Inferior parietal cortex (tissue), 1 donor: ENCODE measurements at regions not wholly inside any gene's neighbourhood (a gene's known extent, or its start where the extent isn't known, plus 50 kb on each side); places are given as distances from the start of the nearest gene placed in this dataset.
"Not testable (repeated sequence)": the region's sequence is repeated elsewhere in the genome, so short reads cannot be mapped to it uniquely, and the experiment has no call there.

Experiments
- DNase-seq: peaks from one replicate; pipeline ENCODE4 v3.0.0-alpha.2; 2016; ENCODE audit errors: extremely low spot score

DNA sequence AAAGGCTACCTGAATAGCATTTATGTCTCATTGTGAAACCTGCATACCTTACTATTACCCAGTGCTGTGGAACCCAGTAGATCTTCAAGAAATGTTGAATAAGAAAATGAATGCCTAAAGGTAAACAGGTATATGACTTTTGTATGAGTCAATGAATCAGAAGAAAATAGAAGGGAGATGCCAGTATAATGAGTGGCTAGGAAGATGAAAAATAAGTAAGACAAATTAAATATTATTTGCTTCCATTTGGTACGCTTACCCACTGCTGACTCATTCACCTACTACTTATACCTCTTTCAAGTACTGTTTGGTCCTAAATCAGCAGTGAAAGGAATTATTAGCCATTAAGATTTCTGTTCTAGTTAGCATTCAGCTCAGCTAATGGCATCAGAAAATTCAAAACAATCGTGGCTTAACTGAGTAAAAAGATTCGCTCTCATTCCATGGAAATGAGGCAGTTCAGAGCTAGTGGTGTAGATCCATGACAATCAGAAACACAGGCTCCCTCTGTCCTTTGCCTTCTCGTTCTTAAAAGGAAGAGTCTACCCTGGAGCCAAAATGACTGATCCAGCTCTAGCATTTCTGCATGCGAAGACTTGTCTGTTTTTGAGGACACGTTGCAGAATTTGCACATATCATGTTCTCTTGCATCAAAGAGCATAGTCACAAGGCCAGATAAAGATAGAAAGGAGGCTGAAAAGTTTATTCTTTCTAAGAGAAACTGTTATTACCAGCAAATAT is 705.8 kb upstream of the USP15 start:
- no peak for DNase-seq

DNA sequence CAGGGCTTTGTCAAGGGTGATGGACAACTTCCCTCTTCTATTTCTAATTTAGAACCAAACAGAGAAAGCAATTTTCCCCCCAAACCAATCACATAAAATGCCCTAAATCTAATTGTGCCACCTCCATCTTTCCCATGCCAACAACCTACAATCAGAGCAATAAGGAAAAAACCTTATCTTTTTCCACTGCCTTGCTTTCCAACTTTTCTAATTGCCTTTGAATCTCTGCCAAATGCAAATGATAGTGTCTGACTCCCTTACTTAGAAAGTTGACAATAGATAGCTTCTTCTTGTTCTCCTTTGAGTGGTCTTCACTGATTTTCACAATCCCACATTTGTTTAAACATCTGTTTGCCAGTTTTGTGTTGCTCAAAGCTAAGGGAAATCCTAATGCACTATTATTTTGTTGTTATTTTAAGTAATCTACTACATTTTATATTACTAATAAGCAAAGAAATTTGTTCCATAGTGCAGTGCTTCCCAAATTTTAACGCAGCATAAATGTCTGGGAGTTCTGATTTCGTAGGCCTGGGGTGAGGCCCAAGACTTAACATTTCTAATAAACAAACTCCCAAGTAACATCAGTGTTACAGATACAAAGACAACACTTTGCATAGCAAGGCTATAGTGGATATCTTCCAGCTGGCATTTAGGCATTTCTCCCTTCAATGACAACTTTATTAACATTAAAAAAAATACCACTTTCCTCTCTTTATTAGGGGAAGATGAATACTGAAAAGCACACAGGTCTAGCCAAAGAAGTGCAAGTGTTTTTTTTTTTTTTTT is 696.3 kb upstream of the USP15 start:
- no peak for DNase-seq

DNA sequence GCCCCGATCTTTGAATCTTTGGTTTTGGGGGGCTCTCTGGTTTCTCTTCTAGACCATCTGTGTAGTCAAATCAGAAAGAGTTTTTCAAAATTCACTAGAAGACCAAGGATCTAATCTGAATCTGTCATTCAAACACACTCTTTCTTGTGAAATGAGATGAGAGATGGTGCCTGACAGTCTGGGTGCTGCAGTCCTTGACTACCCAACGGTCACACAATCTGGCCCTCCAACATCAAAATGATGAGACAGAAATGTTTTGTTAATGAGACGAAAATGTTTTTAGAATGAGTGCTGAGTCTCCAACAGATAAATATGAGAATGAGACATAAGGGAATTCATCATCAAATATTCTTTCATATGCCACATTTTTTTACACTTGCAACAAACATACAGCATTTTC is 695.7 kb upstream of the USP15 start:
- no peak for DNase-seq

DNA sequence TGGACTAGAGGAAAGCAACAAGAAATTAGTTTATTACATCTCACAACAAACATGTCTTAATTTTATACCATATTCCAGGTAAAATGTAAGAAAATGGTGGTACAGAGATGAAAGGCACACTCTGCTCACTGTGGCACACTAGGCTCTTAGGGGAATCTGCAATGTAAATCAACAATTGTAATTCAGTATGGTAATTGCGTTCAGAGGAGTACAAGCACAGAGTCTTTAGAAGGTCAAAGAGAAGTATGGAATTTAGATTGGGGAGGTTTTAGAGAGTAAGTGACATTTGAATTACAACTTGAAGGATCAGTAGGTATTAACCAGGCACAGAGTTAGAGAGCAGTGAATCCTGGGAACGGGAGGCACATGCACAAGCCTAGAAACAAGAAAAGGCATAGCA is 694.0 kb upstream of the USP15 start:
- no peak for DNase-seq

GRCh38 chr12:61574339-61574738 is 685.9 kb upstream of the USP15 start:
- DNase-seq: no peak

DNA sequence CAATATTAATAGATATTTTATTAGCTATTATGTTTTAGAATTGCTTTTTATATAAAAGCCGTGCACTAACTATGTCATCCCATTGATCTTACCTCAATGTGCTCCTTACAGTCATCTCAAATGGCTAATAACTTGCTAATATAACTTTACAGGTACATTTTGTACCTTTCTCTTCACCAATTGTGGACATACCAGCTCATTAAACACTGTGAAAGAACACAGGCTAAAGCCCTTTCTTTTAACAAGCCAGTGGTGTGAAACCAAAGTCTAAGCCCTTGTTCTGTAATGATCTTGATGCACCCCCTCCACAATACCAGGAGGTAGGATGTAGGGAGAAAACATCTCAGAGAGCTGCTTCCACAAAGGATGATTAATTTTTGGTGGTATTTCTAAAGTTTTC is 675.3 kb upstream of the USP15 start:
- no peak for DNase-seq

DNA sequence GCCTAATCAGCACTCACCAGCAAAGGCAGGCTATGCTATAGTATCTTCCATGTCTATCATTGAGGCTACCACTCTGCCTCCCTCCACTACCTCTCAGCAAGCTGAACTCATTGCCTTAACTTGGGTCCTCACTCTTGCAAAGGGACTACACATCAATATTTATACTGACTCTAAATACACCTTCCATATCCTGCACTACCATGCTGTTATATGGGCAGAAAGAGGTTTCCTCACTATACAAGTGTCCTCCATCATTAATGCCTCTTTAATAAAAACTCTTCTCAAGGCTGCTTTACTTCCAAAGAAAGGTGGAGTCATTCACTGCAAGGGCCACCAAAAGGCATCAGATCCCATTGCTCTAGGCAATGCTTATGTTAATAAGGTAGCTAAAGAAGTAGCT is 669.3 kb upstream of the USP15 start:
- not testable (repeated sequence) for DNase-seq

GRCh38 chr12:61610143-61610542 is 650.1 kb upstream of the USP15 start:
- peak; percentile 24 for DNase-seq

DNA sequence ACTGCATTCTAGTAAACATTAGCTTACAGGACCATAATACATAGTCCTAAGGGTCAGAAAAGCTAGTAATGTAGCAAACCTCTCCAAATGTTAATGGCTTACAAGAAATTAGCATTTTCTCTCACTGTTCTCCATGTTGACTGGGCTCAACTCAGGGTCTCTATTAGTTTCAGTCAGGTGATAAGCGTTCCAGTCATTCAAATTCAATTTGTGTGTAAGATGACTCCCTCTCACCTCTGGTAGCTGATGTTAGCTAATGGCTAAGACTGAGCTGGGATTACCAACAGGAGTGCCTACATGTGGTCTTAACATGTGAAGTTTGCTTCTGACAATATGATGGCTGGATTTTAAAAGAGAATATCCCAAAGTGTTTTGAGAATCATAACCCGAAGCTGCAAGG is 630.5 kb upstream of the USP15 start:
- DNase-seq: no peak

DNA sequence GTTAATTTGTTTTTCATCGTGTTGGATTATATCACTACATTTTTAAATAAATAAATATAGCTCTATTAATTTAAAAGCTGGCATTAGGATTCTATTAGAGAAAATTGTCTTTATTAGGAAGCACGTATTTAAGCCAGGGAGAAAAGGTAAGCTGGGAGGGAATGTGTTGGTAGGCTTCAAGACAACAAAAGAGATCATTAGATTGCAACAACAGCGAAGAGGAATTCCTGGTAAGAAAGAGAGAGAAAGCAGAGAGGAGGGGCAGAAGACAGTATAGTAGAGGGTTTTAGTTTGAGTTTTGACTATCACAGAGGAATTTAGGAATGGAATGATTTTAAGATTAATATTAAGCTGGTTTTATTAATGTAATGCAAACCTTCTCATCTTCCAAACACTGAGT is 613.6 kb upstream of the USP15 start:
- no peak for DNase-seq

DNA sequence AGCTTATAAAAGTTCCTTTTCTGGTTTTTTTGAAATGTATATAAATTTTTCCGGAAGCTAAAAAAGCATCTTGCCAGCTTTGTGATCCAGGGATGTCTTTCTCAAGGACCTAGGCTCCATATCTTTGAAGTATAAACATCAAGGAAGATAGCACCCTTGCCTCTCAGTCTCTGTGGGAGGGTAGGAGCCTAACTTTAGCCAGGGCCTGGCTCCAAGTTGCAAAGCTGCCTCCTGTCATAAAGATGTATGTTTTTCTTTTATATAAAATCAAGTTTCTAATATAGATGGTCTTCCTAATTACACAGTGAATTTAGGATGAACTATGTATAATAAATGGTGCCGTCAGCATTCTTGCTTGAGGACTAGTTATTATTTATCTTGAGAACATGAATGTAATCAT is 612.6 kb upstream of the USP15 start:
- no peak for DNase-seq

- no peak for DNase-seq
Observed at GRCh38 chr12:61652265-61652664, 607.9 kb upstream of the USP15 start.

- DNase-seq: peak; percentile 27
Observed at GRCh38 chr12:61654698-61655097, 605.5 kb upstream of the USP15 start.

DNA sequence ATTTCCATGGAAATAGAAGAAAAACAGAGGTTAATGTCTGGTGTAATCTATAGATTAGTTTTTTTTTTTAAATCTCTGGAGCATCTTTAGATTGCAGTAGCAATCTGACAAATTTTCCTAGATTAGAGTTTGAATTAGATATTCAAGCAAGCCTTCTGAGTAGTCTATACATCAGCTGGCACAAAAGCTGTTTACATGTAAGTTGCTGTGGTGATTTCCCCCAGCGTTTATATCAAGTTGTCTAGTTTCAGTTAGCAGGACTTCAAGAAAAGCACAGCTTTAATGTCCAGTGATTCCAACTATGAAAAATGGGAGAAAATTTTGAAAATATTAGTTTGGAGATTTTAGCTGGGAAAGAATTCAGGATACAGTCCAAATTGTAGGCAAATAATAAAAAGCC is 605.0 kb upstream of the USP15 start:
- DNase-seq: no peak

DNA sequence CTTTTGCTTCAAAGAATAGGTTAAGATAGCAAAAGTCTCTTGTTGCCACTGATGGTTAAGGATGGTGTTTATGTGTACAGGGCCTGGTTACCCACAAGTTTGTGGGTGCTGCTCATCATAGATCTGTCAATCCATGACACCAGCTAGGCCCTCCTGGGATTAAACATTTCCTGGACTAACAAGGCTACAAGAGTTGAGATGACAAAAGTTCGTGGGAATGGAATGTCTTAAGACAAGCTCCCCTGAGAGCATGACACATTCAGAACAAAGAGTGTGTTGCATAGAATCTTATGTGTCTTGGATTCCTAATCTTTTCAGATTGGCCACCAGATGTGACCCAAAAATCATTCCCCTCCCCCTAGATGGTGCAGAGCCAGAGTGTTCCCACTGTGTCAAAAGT is 592.5 kb upstream of the USP15 start:
- no peak for DNase-seq

GRCh38 chr12:61676520-61676919 is 583.7 kb upstream of the USP15 start:
- no peak for DNase-seq

- DNase-seq: peak; percentile 5
Observed at GRCh38 chr12:61687407-61687806, 572.8 kb upstream of the USP15 start.

- DNase-seq: no peak
Observed at GRCh38 chr12:61694214-61694613, 566.0 kb upstream of the USP15 start.

DNA sequence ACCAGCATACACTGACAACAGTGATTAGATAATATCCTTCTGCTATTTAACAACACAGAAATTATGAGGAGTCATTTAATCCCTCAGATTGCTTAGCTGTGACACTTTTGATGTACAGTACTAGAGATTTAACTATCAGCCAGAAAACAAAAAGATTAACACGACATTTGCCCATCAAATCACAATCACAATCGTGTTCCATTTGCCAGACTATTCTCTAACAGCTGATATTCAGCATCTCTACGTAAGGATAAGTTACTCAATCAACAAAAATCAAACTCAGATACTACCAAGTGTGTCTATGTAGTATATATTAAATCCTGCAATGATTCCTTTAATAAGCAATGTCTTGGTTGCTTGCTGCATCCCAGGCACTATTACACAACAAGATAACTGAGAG is 558.7 kb upstream of the USP15 start:
- no peak for DNase-seq

DNA sequence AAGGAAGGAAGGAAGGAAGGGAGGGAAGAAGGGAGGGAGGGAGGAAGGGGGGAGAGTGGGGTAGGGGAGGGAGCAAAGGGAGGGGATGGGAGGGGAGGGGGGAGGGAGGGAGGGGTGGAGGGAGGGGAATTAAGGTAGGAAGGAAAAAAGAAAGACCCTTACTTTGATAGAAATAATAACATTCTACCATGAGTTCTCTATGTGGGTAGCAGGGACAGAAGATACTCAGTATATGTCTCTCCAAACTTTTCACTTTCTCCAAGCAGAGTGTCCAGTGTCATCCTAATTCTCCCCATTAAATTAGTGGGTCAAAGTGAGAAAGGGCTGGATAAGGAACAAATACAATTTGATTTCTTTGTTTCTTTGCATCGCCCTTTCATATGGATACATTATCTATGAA is 553.4 kb upstream of the USP15 start:
- no peak for DNase-seq

DNA sequence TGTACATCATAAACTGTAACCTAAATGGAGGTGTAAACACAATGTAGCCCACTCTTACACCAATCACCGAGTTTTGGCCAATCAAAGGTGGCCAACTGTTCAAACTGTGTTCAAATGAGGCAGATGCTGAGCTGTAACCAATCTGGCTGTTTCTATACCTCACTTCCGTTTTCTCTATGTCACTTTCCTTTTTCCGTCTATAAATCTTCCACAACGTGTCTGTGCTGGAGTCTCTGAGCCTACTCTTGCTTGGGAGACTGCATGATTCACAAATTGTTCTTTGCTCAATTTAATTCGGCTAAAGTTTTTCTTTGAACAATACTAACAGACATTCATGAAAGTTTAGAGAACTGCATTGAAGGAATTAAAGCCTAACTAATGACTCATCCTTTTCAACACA is 547.1 kb upstream of the USP15 start:
- no peak for DNase-seq

GRCh38 chr12:61717986-61718385 is 542.2 kb upstream of the USP15 start:
- peak; percentile 42 for DNase-seq

GRCh38 chr12:61739925-61740324 is 520.3 kb upstream of the USP15 start:
- no peak for DNase-seq
